C4-2B (cell line): ENCODE measurements at regions not wholly inside any gene's neighbourhood (a gene's known extent, or its start where the extent isn't known, plus 50 kb on each side); places are given as distances from the start of the nearest gene placed in this dataset.

Source experiments
- ZFX ChIP-seq: fragments of 450-650 bp; IDR thresholded peaks from 2 replicates; pipeline ENCODE4 v1.6.1; 2017
- TF ChIP-seq, protein P1 (sequence below): fragments of 450-650 bp; conservative IDR thresholded peaks from 2 replicates; pipeline ENCODE4 v1.5.1; 2017; ENCODE audit warnings: mild to moderate bottlenecking

DNA sequence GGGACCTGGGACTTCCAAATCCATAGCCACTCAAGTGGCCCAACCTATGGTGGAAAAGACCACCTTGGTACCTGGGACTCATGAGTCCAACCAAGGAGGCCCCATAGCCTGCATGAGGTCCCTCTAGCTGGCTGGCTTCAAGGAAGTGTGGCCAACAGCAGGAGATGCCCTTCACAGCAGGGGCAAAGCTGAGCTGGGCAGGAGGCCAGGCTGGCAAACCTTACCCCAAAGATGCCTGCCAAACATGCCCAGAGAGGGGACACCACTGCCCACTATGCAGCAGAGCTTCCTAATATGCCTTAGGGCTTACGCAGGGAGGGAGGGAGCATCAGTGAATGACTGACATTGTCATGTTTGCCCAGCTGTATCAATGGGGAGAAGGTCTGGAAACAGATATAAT, 188.0 kb upstream of the GLI2 start:
- TF ChIP-seq, protein P1, sequence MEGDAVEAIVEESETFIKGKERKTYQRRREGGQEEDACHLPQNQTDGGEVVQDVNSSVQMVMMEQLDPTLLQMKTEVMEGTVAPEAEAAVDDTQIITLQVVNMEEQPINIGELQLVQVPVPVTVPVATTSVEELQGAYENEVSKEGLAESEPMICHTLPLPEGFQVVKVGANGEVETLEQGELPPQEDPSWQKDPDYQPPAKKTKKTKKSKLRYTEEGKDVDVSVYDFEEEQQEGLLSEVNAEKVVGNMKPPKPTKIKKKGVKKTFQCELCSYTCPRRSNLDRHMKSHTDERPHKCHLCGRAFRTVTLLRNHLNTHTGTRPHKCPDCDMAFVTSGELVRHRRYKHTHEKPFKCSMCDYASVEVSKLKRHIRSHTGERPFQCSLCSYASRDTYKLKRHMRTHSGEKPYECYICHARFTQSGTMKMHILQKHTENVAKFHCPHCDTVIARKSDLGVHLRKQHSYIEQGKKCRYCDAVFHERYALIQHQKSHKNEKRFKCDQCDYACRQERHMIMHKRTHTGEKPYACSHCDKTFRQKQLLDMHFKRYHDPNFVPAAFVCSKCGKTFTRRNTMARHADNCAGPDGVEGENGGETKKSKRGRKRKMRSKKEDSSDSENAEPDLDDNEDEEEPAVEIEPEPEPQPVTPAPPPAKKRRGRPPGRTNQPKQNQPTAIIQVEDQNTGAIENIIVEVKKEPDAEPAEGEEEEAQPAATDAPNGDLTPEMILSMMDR: no peak
- TF ChIP-seq ZFX: no peak
